Ovary (tissue), 3 donors: ENCODE measurements at regions not wholly inside any gene's neighbourhood (a gene's known extent, or its start where the extent isn't known, plus 50 kb on each side); places are given as distances from the start of the nearest gene placed in this dataset.

ENCODE experiments used
- CTCF ChIP-seq, 3 donors: fragments of 450-650 bp in 2 of 3; fragments of 200-600 bp in 1 of 3; IDR thresholded peaks; one replicate each; pipeline versions ENCODE4 v1.5.1 to v1.8.0; 2016 to 2022; ENCODE audit warnings: antibody characterized with exemption in 3 of 3, mild to moderate bottlenecking in 1 of 3
- EP300 ChIP-seq: sonication (generic); formaldehyde crosslinking; IDR thresholded peaks from one replicate; pipeline ENCODE4 v1.6.1; 2017; ENCODE audit warnings: antibody characterized with exemption
- POLR2A ChIP-seq: fragments of 450-650 bp; IDR thresholded peaks from one replicate; pipeline ENCODE4 v1.6.1; 2017; ENCODE audit warnings: antibody characterized with exemption, mild to moderate bottlenecking, moderate library complexity
- donor health status: DM: no; HTN: no; CAD: no.

GRCh38 chr4:187619319-187619718 is 376.3 kb upstream of the ZFP42 start:
- no peak for TF ChIP-seq CTCF (IDR thresholded peaks at IDR 0.05)
- TF ChIP-seq POLR2A = no peak
- no peak for TF ChIP-seq EP300
